ENCODE measurements at regions not wholly inside any gene's neighbourhood (a gene's known extent, or its start where the extent isn't known, plus 50 kb on each side); places are given as distances from the start of the nearest gene placed in this dataset.
"Not testable (repeated sequence)": the region's sequence is repeated elsewhere in the genome, so short reads cannot be mapped to it uniquely, and the experiment has no call there.

- no peak for DNase-seq
Observed at GRCh38 chr5:2375757-2376250, 375.7 kb downstream of the IRX2 start.

DNA sequence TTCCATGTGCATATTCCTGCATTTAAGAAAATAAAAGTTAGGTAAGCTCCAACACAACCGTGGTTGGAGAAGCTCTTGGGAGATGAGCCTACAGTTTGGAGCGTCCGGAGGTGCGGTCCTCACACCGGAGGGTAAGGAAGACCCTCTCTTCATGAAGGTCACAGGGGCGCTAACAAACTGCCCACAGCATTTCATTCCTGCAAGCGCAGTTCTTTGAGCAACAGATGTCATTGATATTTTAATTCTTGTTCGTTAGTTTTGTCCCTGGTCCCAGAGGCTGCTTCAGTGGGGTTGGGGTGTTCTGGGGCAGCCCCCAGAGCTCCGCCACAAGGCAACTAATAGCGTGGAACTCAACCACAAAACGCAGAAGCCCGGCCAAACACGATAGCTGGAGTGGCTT lies 376.2 kb downstream of the IRX2 start:
- no peak for DNase-seq

DNA sequence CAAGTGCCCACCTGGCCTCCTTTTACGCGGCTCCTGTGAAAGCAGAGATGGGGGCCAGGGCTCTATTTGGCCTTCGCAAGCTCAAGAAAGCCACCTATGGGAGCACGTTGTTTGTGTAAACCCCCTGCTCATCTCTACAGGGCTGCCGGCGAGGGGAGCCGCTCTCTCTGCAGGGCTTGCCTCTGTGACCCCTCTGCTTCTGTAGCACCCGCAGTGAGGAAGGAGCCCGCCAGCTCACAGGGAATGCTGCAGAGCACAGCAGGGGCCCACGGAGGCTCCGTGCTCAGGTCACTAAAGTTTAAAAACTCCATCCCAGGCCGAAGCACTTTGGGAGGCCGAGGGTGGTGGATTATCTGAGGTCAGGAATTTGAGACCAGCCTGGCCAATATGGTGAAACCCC lies 376.8 kb downstream of the IRX2 start:
- DNase-seq, result no peak

DNA sequence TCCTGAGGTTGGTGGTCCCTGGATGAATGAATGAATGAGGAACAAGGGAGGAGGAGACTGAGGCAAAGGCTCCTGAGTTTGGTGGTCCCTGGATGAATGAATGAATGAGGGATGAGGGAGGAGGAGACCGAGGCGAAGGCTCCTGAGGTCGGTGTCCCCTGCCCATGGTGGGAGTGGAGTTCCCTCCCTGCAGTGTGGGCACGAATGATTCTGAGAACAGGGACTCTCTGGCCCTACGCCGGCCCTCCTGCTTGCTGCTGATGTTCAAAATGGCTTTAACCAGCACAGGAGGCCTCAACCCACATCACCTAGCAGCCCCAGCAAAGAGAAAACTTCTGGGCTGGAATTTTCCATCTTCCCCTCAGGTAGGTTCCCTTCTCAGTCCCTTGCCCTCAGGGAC lies 377.8 kb downstream of the IRX2 start:
- DNase-seq, result no peak

- DNase-seq, result no peak
Observed at GRCh38 chr5:2371419-2371710, 380.1 kb downstream of the IRX2 start.

- no peak for DNase-seq
Observed at GRCh38 chr5:2370626-2371418, 380.7 kb downstream of the IRX2 start.

GRCh38 chr5:2369178-2369577 lies 382.3 kb downstream of the IRX2 start:
- no peak for DNase-seq

DNA sequence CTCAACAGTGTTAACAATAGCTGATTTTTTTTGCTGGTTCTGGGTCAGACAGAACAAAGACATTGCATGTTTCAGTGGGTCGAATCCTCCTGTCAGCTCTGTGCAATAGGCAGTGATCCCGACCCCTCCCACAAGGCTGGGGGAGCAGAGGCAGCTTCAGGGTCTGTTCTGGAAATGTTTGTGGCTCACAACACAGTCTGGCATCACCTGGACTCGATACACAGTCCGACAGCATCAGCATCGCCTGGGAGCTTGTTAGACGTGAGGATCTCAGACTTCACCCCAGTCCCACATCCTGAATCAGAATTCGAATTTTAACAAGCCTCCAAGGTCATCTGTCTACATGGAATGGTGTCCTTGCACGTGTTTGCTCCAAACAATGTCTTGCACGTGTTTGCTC lies 384.7 kb downstream of the IRX2 start:
- DNase-seq, result no peak

GRCh38 chr5:2357309-2357708 lies 394.2 kb downstream of the IRX2 start:
- DNase-seq, result no peak

- no peak for DNase-seq
Observed at GRCh38 chr5:2355859-2356258, 395.6 kb downstream of the IRX2 start.

GRCh38 chr5:2353871-2354440 lies 397.5 kb downstream of the IRX2 start:
- DNase-seq, result no peak

DNA sequence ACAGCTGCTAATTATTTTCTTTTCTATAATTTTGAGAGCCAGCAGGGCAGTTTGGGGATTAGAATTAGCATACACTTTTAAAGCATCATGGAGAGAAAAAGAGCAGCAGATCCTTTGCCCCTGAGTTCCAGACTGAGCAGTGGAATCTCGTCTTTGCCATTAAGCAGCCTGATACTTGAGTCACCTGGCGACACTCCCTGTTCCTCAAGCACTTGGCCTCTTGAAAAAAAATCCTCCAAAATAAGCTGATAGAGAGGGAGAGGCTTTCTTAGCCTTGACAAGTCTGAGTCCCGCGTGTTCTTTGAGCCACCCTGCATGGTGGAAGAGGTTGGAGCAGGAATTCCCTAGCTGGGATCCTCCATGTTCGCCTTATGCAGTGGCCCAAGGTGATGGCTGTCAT lies 398.3 kb downstream of the IRX2 start:
- DNase-seq, result no peak

GRCh38 chr5:2352101-2352861 lies 399.2 kb downstream of the IRX2 start:
- DNase-seq, result no peak

GRCh38 chr5:2349768-2350167 lies 401.7 kb downstream of the IRX2 start:
- not testable (repeated sequence) for DNase-seq

DNA sequence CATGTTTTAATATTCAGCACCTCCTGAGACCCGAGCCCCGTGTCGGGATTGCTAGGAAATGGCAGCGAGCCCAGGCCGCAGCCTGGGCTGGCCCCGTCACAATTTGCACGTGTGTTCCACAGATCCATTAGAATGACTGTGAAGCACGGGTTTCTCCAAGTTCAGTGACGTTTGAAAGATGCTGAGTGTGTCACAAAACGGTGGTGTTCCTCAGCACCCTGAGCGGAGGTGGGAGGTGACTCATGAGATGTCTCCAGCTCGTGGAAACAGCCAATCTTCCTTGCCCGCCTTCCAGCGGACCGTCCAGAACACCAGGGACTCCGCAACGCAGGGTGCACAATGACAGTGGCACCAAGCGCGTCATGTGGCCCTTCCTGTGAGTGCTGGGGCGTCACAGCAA lies 412.8 kb downstream of the IRX2 start:
- DNase-seq, result no peak

- DNase-seq, result no peak
Observed at GRCh38 chr5:2335733-2336515, 415.6 kb downstream of the IRX2 start.

DNA sequence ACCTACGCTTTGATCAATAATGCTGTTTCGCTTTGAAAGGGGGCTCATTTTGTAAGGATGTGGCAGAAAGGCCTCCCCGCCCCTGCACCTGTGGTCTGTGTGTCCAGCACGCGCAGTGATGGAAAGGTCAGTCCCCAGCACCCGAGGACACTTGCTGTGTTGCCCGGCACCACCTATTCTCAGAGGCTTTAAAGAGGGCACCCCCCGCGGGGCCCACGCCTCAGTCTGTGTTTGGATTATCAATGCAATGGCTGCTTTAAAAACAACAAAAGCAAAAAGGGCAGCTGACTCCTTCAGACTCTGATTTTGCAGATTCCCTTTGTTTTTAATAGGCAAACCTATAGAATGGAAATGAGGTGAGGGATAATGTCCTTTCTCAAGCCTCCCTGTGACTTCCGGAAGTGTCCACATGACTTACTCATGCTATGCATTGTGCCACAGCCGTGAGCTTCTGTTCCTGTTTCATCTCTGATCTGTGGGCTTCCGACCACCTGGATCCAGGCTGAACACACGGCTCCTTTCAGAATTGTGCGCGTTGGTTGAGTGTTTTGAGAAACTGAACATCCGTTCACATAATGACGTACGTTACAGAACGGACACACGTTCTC lies 416.2 kb downstream of the IRX2 start:
- no peak for DNase-seq

- DNase-seq, result no peak
Observed at GRCh38 chr5:2334719-2335118, 416.8 kb downstream of the IRX2 start.

DNA sequence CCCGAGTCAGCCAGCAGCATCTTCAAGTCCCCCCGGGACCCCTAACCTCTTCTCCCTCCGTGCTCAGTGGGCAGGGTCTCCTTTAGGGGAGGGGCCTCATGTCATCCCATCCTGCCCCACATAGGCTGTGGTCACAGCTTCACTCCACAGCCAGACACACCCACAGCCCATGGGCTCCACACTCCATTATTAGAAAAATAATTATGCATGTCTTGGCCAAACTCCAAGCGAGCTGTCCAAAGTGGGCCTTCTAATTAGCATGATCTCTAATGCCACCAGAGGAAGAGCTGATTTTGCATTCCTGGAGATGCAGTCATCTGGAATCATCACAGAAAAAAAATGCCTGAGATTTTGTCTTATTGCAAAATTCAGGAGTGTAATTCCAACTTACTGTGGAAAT lies 418.2 kb downstream of the IRX2 start:
- DNase-seq, result no peak

- DNase-seq, result no peak
Observed at GRCh38 chr5:2332521-2332920, 419.0 kb downstream of the IRX2 start.

DNA sequence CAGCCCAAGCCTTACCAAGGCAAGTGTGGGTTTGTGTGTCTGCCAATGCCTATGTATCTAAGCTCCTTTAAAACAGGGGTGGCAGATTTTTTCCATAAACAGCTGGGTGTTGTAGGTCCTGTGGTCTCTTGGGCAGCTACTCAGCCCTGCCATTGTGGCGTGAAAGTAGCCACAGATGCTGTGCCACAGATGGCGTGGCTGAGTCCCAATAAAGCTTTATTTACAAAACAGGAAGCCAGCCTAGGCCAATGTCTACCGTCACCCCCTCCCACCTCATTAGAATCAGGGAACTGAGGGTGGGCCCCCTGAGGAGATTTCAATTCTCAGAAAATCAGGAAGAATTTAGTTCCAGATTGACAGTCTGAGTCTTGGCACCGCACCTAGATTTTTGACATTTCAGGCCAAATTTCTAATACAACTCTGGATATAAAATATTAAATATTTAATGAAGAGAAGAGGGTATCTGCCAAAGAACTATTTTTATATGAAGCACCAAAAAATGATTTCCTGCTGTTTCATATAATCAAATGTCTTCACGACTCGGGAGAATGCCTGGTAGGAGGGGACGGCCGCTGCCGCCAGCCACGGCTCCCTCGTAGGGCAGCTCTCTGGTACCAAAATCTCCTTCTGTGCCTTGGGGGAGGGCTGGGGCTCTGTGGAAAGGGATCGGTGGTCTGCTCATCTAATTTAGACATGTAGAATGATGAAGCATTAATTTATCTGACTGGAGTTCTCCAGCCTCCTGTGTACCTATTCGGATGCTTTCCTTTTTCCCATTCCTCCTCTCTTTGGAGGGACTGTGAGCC lies 420.9 kb downstream of the IRX2 start:
- no peak for DNase-seq

- no peak for DNase-seq
Observed at GRCh38 chr5:2329741-2330140, 421.7 kb downstream of the IRX2 start.

Measured in activated CD4-positive, alpha-beta T cell treated with anti-CD3 and anti-CD28 coated beads for 4 hours (primary cell).